Left ventricle myocardium inferior (tissue), 1 donor: ENCODE measurements at regions not wholly inside any gene's neighbourhood (a gene's known extent, or its start where the extent isn't known, plus 50 kb on each side); places are given as distances from the start of the nearest gene placed in this dataset.
"Not testable (repeated sequence)": the region's sequence is repeated elsewhere in the genome, so short reads cannot be mapped to it uniquely, and the experiment has no call there.

Experiments used
- DNase-seq: peaks from one replicate; pipeline ENCODE4 v3.0.0-alpha.2; 2020
- H3K27ac ChIP-seq: fragments of 200-600 bp; replicated peaks from 2 replicates; pipeline ENCODE4 v1.8.0; 2021
- H3K27me3 ChIP-seq: fragments of 200-600 bp; 2 replicates; pipeline ENCODE4 v1.8.0; 2021; ENCODE audit warnings: low read depth
- H3K36me3 ChIP-seq: fragments of 200-600 bp; 2 replicates; pipeline ENCODE4 v1.8.0; 2021
- H3K4me1 ChIP-seq: fragments of 200-600 bp; 2 replicates; pipeline ENCODE4 v1.8.0; 2021
- H3K4me3 ChIP-seq: fragments of 200-600 bp; 2 replicates; pipeline ENCODE4 v1.8.0; 2021; ENCODE audit warnings: mild to moderate bottlenecking, moderate library complexity
- H3K9me3 ChIP-seq: fragments of 200-600 bp; replicated peaks from 2 replicates; pipeline ENCODE4 v1.8.0; 2021
- CTCF ChIP-seq: fragments of 200-600 bp; IDR thresholded peaks from 2 replicates; pipeline ENCODE4 v1.8.0; 2021; ENCODE audit warnings: antibody characterized with exemption, mild to moderate bottlenecking, borderline replicate concordance
- intact Hi-C: fragments of 100-400 bp; cut with micrococcal nuclease; formaldehyde crosslinking; loops from one replicate; pipeline ENCODE4 v1.11.0; 2022
- donor health status: DM: no; HTN: yes; CAD: no; lungs with severe emphysema.

DNA sequence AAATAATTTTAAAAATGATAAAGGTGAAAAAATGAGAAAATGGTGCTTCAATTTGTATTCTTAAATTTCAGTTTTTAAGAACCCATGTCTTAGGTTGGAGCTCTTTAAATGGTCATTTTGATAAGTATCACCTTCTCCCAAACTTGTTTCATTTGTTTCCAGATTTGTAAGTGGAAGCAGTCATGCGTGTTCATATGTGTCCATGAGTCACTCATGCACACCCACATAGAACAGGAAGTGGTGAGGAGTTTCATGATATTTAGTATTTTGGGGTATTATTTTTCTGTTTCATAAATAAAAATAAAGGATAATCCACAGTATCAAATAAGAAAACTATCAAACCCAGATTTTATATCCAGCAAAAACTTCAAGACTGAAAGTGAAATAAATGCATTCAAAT is 570.4 kb upstream of the ST8SIA4 start:
- Histone ChIP-seq H3K4me1 (no peaks in the 10 kb centered on the region), H3K9me3 (no peaks in the 10 kb centered on the region), H3K27ac (no peak overlapping the region), H3K4me3 (no peak overlapping the region), H3K27me3 (no peaks in the 10 kb centered on the region), H3K36me3 (no peaks in the 10 kb centered on the region)
- no peak for TF ChIP-seq CTCF
- DNase-seq = no peak
- intact Hi-C loops = no loop called here

DNA sequence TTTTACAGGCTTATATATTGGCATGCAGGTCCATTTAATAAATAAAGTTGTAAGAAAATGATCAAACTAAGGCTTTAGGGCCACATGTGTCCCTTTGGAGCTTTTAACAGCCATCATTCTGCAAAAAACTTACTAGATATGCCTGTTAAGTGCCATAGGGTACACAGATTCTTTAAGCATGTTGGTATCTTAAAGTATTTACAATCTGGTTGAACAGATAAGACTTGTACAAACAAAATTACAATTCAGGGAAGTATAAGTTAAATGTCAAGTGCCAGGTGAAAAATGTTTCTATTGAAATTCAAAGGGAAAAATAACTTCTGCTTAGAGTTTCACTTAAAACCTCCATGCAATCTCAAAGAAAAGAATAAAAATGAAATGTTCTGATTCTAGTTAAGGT is 558.4 kb upstream of the ST8SIA4 start:
- Histone ChIP-seq H3K36me3 (no peaks in the 10 kb centered on the region), H3K27ac (no peak overlapping the region), H3K9me3 (peaks cover 8% of the 10 kb centered on the region), H3K4me1 (no peaks in the 10 kb centered on the region), H3K4me3 (no peak overlapping the region), H3K27me3 (no peaks in the 10 kb centered on the region)
- no peak for DNase-seq
- TF ChIP-seq CTCF = no peak
- intact Hi-C loops = no loop called here

DNA sequence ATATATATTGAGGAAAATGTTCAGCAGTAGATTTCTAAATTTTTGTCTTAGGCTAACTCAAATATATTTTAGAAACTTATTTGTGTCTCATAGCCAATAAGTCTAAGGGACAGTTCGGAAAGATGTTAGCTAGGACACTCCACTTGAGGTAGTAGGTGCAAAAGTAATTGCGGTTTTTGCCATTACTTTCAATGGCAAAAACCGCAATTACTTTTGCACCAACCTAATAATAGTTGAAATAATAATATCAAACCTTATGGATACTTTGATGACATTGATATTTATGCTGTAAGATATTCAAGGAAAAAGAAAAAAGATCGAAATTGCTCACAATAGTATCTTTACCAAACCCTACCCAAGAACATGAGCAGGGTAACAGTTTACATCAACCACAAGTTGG is 555.5 kb upstream of the ST8SIA4 start:
- Histone ChIP-seq H3K27me3 (no peaks in the 10 kb centered on the region), H3K4me3 (no peak overlapping the region), H3K27ac (no peak overlapping the region), H3K9me3 (no peaks in the 10 kb centered on the region), H3K4me1 (no peaks in the 10 kb centered on the region), H3K36me3 (no peaks in the 10 kb centered on the region)
- intact Hi-C loops = no loop called here
- no peak for TF ChIP-seq CTCF
- DNase-seq = no peak

DNA sequence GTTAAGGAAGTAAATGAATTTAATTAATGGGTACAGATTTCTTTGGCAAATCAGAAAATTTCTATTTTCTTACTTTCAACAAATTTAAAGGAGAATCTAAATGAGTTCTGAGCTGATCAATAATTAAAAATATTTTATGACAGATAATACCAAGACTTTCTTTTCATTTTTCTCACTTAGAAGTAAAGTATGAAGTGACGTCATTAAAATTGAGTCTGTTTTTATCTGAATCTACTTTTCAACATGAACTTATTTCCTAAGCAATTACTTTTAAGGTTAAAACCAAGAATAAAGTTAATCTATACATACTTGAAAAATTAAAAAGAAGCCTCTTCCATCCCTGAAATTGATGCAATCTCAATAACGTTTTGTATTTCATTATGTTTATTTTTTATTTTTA is 552.8 kb upstream of the ST8SIA4 start:
- Histone ChIP-seq H3K27me3 (no peaks in the 10 kb centered on the region), H3K9me3 (peaks cover 14% of the 10 kb centered on the region), H3K27ac (no peak overlapping the region), H3K36me3 (no peaks in the 10 kb centered on the region), H3K4me1 (no peaks in the 10 kb centered on the region), H3K4me3 (no peak overlapping the region)
- intact Hi-C loops = no loop called here
- no peak for DNase-seq
- TF ChIP-seq CTCF = no peak

GRCh38 chr5:101455048-101455447 is 552.0 kb upstream of the ST8SIA4 start:
- intact Hi-C loops = no loop called here
- no peak for TF ChIP-seq CTCF
- H3K9me3 ChIP-seq = peaks cover 14% of the 10 kb centered on the region
- H3K4me1 ChIP-seq = no peaks in the 10 kb centered on the region
- H3K4me3 ChIP-seq = no peak overlapping the region
- no peak for DNase-seq
- H3K36me3 ChIP-seq = no peaks in the 10 kb centered on the region
- H3K27me3 ChIP-seq = no peaks in the 10 kb centered on the region
- H3K27ac ChIP-seq = no peak overlapping the region

GRCh38 chr5:101442281-101442680 is 539.2 kb upstream of the ST8SIA4 start:
- H3K4me3 ChIP-seq, H3K4me1 ChIP-seq, H3K36me3 ChIP-seq, H3K27me3 ChIP-seq, H3K27ac ChIP-seq, DNase-seq, intact Hi-C loops: not testable (repeated sequence)
- H3K9me3 ChIP-seq = peaks cover 33% of the 10 kb centered on the region
